Ovary (tissue), 3 donors: ENCODE measurements at regions not wholly inside any gene's neighbourhood (a gene's known extent, or its start where the extent isn't known, plus 50 kb on each side); places are given as distances from the start of the nearest gene placed in this dataset.

ENCODE experiments used
- EP300 ChIP-seq: sonication (generic); formaldehyde crosslinking; IDR thresholded peaks from one replicate; pipeline ENCODE4 v1.6.1; 2017; ENCODE audit warnings: antibody characterized with exemption
- POLR2A ChIP-seq: fragments of 450-650 bp; IDR thresholded peaks from one replicate; pipeline ENCODE4 v1.6.1; 2017; ENCODE audit warnings: antibody characterized with exemption, mild to moderate bottlenecking, moderate library complexity
- TF ChIP-seq, protein P1 (sequence below), 3 donors: fragments of 450-650 bp in 2 of 3; fragments of 200-600 bp in 1 of 3; IDR thresholded peaks; one replicate each; pipeline versions ENCODE4 v1.5.1 to v1.8.0; 2016 to 2022; ENCODE audit warnings: antibody characterized with exemption in 3 of 3, mild to moderate bottlenecking in 1 of 3
- donor health status: DM: no; HTN: no; CAD: no.

DNA sequence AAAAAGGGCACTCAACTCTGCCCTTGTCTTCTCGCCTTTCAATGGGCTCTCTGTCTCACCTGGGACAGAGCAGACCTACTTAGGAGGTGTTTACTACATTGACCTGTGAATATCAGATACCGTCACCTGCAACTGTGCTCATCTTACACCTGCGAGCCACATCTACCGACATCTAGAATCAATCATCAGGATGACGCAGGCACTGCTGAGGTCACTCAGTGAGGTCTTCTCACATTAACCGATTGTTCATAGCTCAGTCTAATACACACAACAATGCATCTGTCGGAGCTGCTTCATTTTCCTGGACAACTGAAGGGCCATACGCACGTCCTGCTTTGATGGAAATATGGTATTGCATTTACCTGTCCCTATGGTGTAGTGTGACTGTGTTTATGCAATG is 211.9 kb downstream of the FGF9 start:
- TF ChIP-seq, protein P1, sequence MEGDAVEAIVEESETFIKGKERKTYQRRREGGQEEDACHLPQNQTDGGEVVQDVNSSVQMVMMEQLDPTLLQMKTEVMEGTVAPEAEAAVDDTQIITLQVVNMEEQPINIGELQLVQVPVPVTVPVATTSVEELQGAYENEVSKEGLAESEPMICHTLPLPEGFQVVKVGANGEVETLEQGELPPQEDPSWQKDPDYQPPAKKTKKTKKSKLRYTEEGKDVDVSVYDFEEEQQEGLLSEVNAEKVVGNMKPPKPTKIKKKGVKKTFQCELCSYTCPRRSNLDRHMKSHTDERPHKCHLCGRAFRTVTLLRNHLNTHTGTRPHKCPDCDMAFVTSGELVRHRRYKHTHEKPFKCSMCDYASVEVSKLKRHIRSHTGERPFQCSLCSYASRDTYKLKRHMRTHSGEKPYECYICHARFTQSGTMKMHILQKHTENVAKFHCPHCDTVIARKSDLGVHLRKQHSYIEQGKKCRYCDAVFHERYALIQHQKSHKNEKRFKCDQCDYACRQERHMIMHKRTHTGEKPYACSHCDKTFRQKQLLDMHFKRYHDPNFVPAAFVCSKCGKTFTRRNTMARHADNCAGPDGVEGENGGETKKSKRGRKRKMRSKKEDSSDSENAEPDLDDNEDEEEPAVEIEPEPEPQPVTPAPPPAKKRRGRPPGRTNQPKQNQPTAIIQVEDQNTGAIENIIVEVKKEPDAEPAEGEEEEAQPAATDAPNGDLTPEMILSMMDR (IDR thresholded peaks at IDR 0.05), result no peak
- TF ChIP-seq POLR2A, result no peak
- no peak for TF ChIP-seq EP300
